ENCODE measurements at regions not wholly inside any gene's neighbourhood (a gene's known extent, or its start where the extent isn't known, plus 50 kb on each side); places are given as distances from the start of the nearest gene placed in this dataset.

DNA sequence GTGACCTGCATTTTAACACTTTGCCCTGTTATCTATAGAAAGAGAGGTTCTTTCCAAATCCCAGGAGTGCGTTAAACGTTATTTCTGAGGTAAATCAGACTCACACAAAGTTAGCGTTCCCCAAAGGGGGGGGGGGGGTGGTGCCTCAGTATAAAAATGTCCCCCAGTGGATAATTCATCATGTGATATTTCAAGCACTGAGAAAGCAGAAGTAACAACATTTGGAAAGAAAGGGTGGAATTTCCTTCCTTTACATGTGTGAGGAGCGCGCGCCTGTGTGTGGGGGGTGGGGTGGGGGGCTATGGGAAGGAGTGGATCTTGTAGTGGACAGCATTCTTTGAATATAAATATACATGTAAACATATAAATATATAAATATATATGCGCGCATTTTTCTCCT, 630.9 kb downstream of the NYAP2 start:
- TF ChIP-seq CTCF (IDR thresholded peaks at IDR 0.05), result no peak
- TF ChIP-seq, protein P1, sequence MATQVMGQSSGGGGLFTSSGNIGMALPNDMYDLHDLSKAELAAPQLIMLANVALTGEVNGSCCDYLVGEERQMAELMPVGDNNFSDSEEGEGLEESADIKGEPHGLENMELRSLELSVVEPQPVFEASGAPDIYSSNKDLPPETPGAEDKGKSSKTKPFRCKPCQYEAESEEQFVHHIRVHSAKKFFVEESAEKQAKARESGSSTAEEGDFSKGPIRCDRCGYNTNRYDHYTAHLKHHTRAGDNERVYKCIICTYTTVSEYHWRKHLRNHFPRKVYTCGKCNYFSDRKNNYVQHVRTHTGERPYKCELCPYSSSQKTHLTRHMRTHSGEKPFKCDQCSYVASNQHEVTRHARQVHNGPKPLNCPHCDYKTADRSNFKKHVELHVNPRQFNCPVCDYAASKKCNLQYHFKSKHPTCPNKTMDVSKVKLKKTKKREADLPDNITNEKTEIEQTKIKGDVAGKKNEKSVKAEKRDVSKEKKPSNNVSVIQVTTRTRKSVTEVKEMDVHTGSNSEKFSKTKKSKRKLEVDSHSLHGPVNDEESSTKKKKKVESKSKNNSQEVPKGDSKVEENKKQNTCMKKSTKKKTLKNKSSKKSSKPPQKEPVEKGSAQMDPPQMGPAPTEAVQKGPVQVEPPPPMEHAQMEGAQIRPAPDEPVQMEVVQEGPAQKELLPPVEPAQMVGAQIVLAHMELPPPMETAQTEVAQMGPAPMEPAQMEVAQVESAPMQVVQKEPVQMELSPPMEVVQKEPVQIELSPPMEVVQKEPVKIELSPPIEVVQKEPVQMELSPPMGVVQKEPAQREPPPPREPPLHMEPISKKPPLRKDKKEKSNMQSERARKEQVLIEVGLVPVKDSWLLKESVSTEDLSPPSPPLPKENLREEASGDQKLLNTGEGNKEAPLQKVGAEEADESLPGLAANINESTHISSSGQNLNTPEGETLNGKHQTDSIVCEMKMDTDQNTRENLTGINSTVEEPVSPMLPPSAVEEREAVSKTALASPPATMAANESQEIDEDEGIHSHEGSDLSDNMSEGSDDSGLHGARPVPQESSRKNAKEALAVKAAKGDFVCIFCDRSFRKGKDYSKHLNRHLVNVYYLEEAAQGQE (IDR thresholded peaks at IDR 0.05; ENCODE audit: insufficient read depth in 1 of 2, low read depth in 2 of 2, low read length in 1 of 2), result no peak

Measured in Panc1 (cell line).